OCI-LY1 (cell line): ENCODE measurements at regions not wholly inside any gene's neighbourhood (a gene's known extent, or its start where the extent isn't known, plus 50 kb on each side); places are given as distances from the start of the nearest gene placed in this dataset.

Experiments used
- H2AFZ ChIP-seq: fragments of 200-600 bp; sonication (generic), shearing (Covaris generic); 2 replicates; pipeline ENCODE4 v1.6.0; 2014; ENCODE audit warnings: antibody characterized with exemption, mild to moderate bottlenecking, low read length
- H3F3A ChIP-seq: fragments of 200-600 bp; sonication (generic), shearing (Covaris generic); 2 replicates; pipeline ENCODE4 v1.6.0; 2014; ENCODE audit warnings: mild to moderate bottlenecking, antibody characterized with exemption, low read length, moderate library complexity; ENCODE audit not compliant: insufficient read depth
- H3K27ac ChIP-seq: fragments of 200-600 bp; sonication (generic); 2 replicates; pipeline ENCODE4 v1.5.1; 2014; ENCODE audit warnings: low read length, mixed run types, mild to moderate bottlenecking, low read depth; ENCODE audit not compliant: poor library complexity, severe bottlenecking
- H3K27me3 ChIP-seq: fragments of 200-600 bp; sonication (generic); 2 replicates; pipeline ENCODE4 v1.6.0; 2014; ENCODE audit warnings: antibody characterized with exemption, mild to moderate bottlenecking, low read length, moderate library complexity; ENCODE audit not compliant: insufficient read depth
- H3K36me3 ChIP-seq: fragments of 200-600 bp; sonication (generic); 2 replicates; pipeline ENCODE4 v1.6.1; 2014; ENCODE audit warnings: mild to moderate bottlenecking, antibody characterized with exemption, low read length, moderate library complexity, mixed read lengths; ENCODE audit not compliant: insufficient read depth
- H3K4me1 ChIP-seq: fragments of 200-600 bp; sonication (generic); 2 replicates; pipeline ENCODE4 v1.5.1; 2014; ENCODE audit warnings: mild to moderate bottlenecking, low read length, moderate library complexity; ENCODE audit not compliant: insufficient read depth, severe bottlenecking
- H3K4me2 ChIP-seq: fragments of 200-600 bp; sonication (generic), shearing (Covaris generic); 2 replicates; pipeline ENCODE4 v1.6.1; 2014; ENCODE audit warnings: low read length
- H3K4me3 ChIP-seq: fragments of 200-600 bp; sonication (generic); 2 replicates; pipeline ENCODE4 v1.5.1; 2014; ENCODE audit warnings: low read length, low read depth, mild to moderate bottlenecking, mixed read lengths; ENCODE audit not compliant: poor library complexity, severe bottlenecking
- H3K79me2 ChIP-seq: fragments of 200-600 bp; shearing (Covaris generic); 2 replicates; pipeline ENCODE4 v1.6.1; 2016; ENCODE audit warnings: mixed run types, low read length, mixed read lengths; ENCODE audit not compliant: insufficient read depth
- H3K9ac ChIP-seq: fragments of 200-600 bp; sonication (generic), shearing (Covaris generic); 2 replicates; pipeline ENCODE4 v1.6.1; 2014; ENCODE audit warnings: mild to moderate bottlenecking, low read length, mixed read lengths
- H3K9me2 ChIP-seq: fragments of 200-600 bp; sonication (generic), shearing (Covaris generic); 2 replicates; pipeline ENCODE4 v1.6.1; 2014; ENCODE audit warnings: low read depth, mild to moderate bottlenecking, low read length, mixed read lengths
- H3K9me3 ChIP-seq: fragments of 200-600 bp; shearing (Covaris generic); 2 replicates; pipeline ENCODE4 v1.6.1; 2014; ENCODE audit warnings: low read length, mixed read lengths
- H4K20me1 ChIP-seq: fragments of 200-600 bp; sonication (generic), shearing (Covaris generic); 2 replicates; pipeline ENCODE4 v1.6.0; 2016; ENCODE audit warnings: mild to moderate bottlenecking, low read length; ENCODE audit not compliant: insufficient read depth
- CTCF ChIP-seq: fragments of 200-600 bp; sonication (generic), shearing (Covaris generic); IDR thresholded peaks from 2 replicates; pipeline ENCODE4 v1.5.1; 2017; ENCODE audit warnings: mild to moderate bottlenecking, antibody characterized with exemption, low read length, moderate library complexity, mixed read lengths
- EZH2 ChIP-seq: fragments of 200-600 bp; sonication (generic), shearing (Covaris generic); IDR thresholded peaks from 2 replicates; pipeline ENCODE4 v1.8.0; 2017; ENCODE audit warnings: borderline replicate concordance, mixed run types, mild to moderate bottlenecking, antibody characterized with exemption, low read length, moderate library complexity, mixed read lengths

GRCh38 chr18:1528964-1529509, 624.4 kb downstream of the ADCYAP1 start:
- TF ChIP-seq EZH2 (no peak), CTCF (no peak)
- no peaks in the 10 kb centered on the region for H3K9me3 ChIP-seq
- H3K79me2 ChIP-seq = no peaks in the 10 kb centered on the region
- no peak overlapping the region for H3K27ac ChIP-seq
- H3K4me1 ChIP-seq = no peaks in the 10 kb centered on the region
- no peaks in the 10 kb centered on the region for H3K36me3 ChIP-seq
- no peaks in the 10 kb centered on the region for H4K20me1 ChIP-seq
- no peaks in the 10 kb centered on the region for H3K9me2 ChIP-seq
- H3K4me3 ChIP-seq = no peak overlapping the region
- no peak overlapping the region for H3K4me2 ChIP-seq
- H3K27me3 ChIP-seq = no peaks in the 10 kb centered on the region
- H2AFZ ChIP-seq = no peak overlapping the region
- no peak overlapping the region for H3K9ac ChIP-seq
- no peaks in the 10 kb centered on the region for H3F3A ChIP-seq

GRCh38 chr18:1530650-1531049, 626.0 kb downstream of the ADCYAP1 start:
- no peak for TF ChIP-seq CTCF
- no peak for TF ChIP-seq EZH2
- H3F3A ChIP-seq = no peaks in the 10 kb centered on the region

DNA sequence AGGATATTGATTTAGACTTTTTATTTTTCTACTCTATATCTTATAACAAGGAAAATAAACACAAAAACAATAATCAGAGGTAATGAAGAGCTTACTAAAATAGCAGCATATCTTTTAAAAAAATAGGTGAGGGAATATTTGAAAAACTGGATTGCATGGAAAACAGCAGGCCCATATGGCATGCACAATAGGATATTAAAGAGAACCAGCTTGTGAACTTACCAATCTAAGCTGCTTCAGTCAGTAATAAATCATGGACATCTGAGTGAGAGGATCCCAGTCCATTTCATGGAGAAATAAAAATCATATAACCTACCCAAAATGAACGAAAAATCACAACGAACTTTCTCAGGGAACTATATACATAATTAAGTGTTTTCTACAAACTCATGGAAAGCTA, 634.6 kb downstream of the ADCYAP1 start:
- TF ChIP-seq CTCF = no peak
- no peaks in the 10 kb centered on the region for H3F3A ChIP-seq

More at GRCh38 chr18:1530650-1531049, 626.0 kb downstream of the ADCYAP1 start:
- H3K27me3 ChIP-seq = no peaks in the 10 kb centered on the region
- H3K27ac ChIP-seq = no peak overlapping the region
- H4K20me1 ChIP-seq = no peaks in the 10 kb centered on the region
- H3K4me1 ChIP-seq = no peaks in the 10 kb centered on the region
- no peak overlapping the region for H3K9ac ChIP-seq
- no peaks in the 10 kb centered on the region for H3K79me2 ChIP-seq
- H3K9me3 ChIP-seq = no peaks in the 10 kb centered on the region
- H3K9me2 ChIP-seq = no peaks in the 10 kb centered on the region
- H2AFZ ChIP-seq = no peak overlapping the region
- H3K4me3 ChIP-seq = no peak overlapping the region
- no peaks in the 10 kb centered on the region for H3K36me3 ChIP-seq
- no peak overlapping the region for H3K4me2 ChIP-seq

More for the DNA sequence above, 634.6 kb downstream of the ADCYAP1 start:
- Histone ChIP-seq H2AFZ (no peak overlapping the region), H3K4me1 (no peaks in the 10 kb centered on the region), H4K20me1 (no peaks in the 10 kb centered on the region), H3K9me3 (no peaks in the 10 kb centered on the region), H3K36me3 (no peaks in the 10 kb centered on the region), H3K4me2 (no peak overlapping the region), H3K9me2 (no peaks in the 10 kb centered on the region), H3K27me3 (no peaks in the 10 kb centered on the region), H3K27ac (no peak overlapping the region), H3K79me2 (no peaks in the 10 kb centered on the region), H3K9ac (no peak overlapping the region), H3K4me3 (no peak overlapping the region)
